ENCODE measurements at regions not wholly inside any gene's neighbourhood (a gene's known extent, or its start where the extent isn't known, plus 50 kb on each side); places are given as distances from the start of the nearest gene placed in this dataset.
"Not testable (repeated sequence)": the region's sequence is repeated elsewhere in the genome, so short reads cannot be mapped to it uniquely, and the experiment has no call there.

DNA sequence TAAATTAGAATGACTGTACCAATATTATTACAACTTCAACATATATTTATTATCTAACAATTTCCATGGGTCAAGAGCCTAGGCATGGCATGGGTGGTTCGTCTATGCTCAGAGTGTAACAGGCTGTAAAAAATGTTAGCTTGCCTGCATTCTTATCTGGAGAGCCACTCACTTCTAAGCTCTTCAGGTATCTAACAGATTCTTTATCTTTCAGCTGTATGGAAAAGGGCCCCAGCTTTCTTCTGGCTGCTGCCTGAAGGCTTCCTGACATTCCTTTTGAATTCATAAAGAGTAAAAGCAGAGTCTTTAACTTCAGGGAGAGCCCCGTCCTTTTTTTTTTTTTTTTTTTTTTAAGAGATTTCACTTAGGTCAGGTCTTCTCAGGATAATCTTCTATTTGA is 648.8 kb downstream of the NXPH1 start:
- DNase-seq, result no peak

GRCh38 chr7:9083837-9084236 is 650.4 kb downstream of the NXPH1 start:
- no peak for DNase-seq

DNA sequence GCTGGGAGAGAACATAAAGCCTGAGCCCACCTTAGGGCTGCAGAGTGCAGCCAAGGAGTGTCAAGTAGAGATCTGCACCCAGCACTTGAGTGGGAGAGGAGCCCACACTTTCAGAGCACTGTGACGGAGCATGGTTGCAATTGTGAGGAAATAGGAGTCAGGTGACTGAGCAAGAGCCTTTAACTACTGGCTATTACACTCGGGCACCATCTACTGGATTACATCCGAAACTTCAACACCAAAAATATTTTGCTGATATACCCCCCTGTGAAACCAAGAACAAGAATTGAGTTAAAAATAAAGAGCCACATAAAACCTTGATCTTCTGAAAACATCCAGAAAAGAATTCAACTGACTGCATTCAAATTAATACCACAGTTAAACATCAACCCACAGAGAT is 657.9 kb downstream of the NXPH1 start:
- no peak for DNase-seq

GRCh38 chr7:9097565-9098060 is 664.2 kb downstream of the NXPH1 start:
- no peak for DNase-seq

DNA sequence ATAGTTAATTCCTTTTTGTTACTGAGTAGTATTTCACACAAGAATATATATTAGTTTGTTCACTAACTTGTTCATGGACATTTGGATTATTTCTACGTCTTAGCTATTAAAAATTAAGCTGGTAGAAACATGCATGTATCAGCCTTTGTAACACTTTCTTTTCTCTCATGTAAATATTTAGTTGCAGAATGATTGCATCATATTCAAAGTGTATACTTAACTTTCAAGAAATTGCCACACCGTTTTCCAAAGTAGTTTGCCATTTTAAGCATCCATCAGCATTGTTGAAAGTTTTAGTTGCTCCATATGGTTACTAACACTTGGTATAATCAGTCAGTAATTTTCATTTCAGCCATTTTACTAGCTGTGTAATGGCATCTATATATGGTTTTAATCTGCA is 666.9 kb downstream of the NXPH1 start:
- no peak for DNase-seq

DNA sequence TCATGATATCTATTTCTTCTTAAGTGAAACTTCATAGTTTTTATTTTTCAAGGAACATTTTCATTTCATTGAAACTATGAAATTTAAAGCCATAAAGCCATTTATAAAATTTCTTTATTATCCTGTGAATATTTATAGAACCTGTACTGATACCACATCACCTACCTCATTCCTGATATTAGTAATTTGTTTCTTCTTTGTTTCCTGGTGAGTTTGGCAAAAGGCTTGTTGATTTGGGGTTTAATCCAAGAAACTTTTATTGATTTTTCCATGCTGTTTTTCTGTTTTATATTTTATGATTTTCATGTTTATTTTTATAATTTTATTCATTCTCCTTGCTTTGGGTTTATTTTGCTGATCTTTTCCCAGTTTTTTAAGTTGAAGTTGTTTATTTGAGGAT is 669.4 kb downstream of the NXPH1 start:
- DNase-seq, result no peak

- DNase-seq, result no peak
These were observed 673.3 kb downstream of the NXPH1 start for GRCh38 chr7:9106747-9107146.

- no peak for DNase-seq
These were observed 686.9 kb downstream of the NXPH1 start for GRCh38 chr7:9120331-9120730.

- DNase-seq, result no peak
These were observed 690.9 kb downstream of the NXPH1 start for GRCh38 chr7:9124320-9124719.

GRCh38 chr7:9125246-9125645 is 691.8 kb downstream of the NXPH1 start:
- DNase-seq, result no peak

DNA sequence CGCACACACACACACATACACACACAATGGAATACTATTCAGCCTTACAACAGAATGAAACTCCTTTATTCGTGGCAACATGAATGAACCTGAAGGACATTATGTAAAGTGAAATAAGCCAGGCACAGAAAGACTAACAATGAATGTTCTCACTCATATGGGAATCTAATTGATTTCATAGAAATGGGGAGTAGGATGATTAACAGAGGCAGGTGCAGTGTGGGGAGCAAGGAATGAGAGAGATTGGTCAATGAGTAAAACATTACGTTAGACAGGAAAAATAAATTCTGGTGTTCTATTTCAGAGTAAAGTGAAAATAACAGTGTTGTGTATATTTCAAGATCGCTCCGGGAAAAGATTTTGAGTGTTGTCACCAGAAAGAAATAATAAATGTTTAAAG is 694.5 kb downstream of the NXPH1 start:
- no peak for DNase-seq

GRCh38 chr7:9148687-9149086 is 715.3 kb downstream of the NXPH1 start:
- no peak for DNase-seq

GRCh38 chr7:9149499-9150082 is 716.2 kb downstream of the NXPH1 start:
- DNase-seq, result no peak

DNA sequence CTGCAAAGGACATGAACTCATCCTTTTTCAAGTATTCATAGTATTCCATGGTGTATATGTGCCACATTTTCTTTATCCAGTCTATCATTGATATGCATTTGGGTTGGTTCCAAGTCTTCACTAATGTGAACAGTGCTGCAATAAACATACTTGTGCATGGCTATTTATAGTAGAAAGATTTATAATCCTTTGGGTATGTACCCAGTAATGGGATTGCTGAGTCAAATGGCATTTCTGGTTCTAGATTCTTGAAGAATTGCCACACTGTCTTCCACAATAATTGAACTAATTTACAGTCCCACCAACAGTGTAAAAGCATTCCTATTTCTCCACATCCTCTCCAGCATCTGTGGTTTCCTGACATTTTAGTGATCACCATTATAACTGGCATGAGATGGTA is 730.3 kb downstream of the NXPH1 start:
- DNase-seq, result not testable (repeated sequence)

- DNase-seq, result no peak
These were observed 742.5 kb downstream of the NXPH1 start for GRCh38 chr7:9175871-9176270.

- no peak for DNase-seq
These were observed 747.9 kb downstream of the NXPH1 start for GRCh38 chr7:9181356-9181755.

DNA sequence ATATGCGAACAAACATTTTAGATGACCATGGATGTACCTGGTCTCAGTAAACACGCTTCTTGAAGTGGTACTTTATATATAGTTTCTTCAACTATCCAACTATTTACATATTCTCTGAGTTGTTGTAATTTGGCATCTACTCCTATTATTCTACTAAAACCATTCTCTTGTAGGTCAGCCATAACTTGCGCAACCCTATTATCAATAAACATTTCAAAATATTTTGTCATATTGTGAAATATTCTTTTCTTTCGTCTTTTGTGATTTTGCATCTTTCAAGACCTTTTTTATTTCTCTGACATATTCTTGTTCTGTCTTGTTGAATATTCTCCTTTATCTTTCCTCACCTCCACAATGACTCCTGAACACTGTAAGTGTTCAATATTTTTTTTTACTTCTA is 753.3 kb downstream of the NXPH1 start:
- DNase-seq, result no peak

DNA sequence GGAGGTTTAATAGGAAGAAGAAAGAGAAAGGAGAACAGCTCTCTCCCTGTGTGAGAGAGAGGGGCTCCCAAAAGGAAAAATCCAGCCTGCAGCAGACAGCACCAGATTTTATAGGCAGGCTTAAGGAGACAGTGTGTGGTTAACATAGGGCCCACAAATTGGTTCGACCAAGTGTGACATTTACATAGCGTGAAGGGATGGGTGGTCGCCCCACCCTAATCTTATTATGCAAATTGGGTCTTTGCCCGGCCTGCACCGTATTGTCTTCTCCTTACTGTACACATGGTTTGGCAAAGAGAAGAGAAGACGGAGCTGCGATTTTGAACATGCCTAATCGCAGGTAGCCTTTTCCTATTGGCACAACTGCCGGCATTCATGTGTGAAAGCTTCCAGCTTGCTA is 756.3 kb downstream of the NXPH1 start:
- no peak for DNase-seq

DNA sequence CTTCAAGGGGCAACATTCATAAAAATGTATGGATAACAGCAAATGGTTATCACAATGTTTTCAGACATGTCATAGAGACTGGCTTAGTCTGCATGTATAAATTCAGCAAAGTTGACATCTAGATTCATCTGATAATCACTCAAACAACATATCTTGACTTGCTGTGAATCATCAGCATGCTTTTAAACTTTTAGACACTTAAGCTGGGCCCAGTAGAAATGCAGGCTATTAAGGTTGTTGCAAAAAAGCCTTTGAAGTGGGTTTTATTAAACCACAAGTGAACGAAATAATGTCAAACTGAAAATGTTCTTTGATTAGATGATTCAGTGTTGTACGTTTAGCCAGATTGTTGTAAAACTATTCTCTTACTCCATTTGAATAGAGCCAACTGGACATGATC is 759.6 kb downstream of the NXPH1 start:
- DNase-seq, result no peak

DNA sequence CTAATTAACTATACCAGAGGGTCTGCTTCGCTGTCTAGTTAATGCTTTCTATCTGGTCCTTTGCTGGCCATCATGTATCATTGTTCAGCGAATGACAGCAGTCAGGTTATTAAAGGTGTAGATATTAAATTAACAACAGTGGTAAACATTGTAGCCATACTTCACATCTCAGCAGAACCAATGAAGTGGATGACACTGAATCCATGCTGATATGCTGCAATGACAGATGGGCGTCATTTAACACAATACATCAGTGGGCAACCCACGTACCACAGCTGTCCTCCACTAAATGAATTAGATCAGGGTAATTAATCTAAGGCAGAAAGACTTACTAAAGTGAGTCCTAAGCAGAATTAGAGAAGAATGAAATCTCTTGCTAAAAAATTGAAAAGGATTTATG is 767.2 kb downstream of the NXPH1 start:
- no peak for DNase-seq

DNA sequence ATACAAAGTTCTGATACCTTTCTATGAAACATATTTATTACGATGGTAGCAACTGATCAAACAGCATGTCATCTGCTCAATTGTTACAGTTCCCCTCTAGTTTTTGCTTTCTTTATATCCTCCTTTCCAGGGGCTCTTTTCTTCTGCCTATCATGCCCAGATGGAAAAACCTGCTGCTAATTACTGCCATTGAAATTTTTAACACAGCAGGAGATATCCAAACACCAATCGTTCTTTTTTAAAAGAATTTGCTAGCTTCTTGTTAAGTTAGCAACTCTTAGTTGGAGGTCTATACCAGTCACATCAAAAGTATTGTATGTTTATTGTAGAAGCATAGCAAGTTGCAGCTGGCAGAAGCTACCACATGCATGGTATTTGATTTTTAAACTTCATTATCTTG is 768.5 kb downstream of the NXPH1 start:
- no peak for DNase-seq

DNA sequence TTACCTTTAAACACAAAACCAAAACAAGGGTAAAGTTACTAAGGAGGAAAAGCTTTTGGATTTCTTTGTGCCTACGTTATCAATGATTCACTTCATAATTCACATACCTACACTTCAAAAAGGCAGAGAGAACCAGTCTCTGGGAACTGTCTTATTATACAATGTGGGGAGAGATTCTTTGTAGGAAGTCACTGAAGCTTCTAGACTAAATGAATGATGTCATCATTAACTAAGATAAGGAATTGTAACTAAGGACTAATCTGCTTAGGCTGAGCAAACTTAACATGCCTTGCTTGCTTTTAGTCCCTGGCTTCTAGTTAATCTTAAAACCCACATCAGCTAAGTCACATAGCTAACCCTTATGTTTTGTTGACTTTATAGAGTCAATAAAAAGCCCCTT is 771.2 kb downstream of the NXPH1 start:
- DNase-seq, result no peak

DNA sequence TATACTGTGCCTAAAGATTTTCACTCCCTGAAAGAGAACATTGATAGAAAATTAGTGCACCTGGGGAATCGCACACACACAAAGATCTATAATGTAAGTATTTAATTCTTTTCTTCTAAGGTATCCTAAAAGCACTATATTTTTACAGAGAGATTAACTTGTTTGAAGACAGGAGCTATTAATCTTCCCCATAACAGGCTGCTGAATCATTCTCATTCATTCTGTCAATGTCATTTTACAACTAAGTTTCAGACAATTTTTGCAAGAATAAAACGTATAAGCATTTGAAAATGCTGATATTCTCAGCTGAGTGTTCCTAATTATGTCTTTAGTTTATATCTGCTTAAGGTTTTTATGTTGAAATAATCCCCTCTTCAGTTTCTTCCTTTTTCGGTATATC is 776.7 kb downstream of the NXPH1 start:
- DNase-seq, result no peak

DNA sequence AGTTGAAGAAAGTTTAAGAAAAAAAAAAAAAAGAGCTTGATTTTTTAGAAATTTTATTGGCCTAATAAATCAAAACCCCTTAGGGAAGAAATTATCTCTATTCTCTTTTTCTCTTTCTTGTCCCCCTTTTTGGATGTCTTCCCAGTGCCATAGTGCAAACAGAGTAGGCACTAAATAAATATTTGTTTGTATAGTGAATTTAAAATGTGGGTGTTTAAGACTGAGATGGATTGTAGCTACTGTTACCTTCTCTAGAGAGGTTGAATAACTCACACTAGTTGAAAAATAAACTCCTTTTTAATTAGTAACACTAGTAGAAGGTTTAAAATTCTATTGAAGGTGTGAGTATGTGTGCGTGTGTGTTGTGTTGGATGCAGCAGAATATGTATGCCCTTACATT is 783.8 kb downstream of the NXPH1 start:
- no peak for DNase-seq

- no peak for DNase-seq
These were observed 793.1 kb downstream of the NXPH1 start for GRCh38 chr7:9226500-9226899.

DNA sequence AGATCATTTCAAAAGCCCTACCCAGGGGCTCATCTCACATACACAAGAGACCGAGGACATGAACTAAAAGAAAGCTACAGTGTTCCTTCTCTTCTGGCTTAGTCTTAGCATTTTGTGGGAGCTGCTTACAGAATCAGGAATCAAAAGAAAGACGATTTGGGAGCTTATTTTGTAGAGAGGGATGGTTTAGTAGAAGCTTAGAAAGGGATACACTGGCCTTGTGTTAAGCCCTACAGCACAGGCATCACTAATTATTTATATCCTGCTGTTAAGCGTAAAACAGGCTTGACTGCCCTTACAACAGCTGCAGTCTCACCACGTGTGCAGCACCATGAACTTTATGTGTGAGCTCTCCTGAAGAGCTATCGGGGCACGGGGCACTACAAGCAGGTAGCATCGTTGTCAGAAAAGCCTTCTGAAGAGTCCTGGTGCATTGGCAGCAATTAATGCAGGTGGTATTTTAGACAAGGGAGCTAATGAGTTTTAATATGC is 798.3 kb downstream of the NXPH1 start:
- DNase-seq, result no peak
